ENCODE measurements at regions not wholly inside any gene's neighbourhood (a gene's known extent, or its start where the extent isn't known, plus 50 kb on each side); places are given as distances from the start of the nearest gene placed in this dataset.

DNA sequence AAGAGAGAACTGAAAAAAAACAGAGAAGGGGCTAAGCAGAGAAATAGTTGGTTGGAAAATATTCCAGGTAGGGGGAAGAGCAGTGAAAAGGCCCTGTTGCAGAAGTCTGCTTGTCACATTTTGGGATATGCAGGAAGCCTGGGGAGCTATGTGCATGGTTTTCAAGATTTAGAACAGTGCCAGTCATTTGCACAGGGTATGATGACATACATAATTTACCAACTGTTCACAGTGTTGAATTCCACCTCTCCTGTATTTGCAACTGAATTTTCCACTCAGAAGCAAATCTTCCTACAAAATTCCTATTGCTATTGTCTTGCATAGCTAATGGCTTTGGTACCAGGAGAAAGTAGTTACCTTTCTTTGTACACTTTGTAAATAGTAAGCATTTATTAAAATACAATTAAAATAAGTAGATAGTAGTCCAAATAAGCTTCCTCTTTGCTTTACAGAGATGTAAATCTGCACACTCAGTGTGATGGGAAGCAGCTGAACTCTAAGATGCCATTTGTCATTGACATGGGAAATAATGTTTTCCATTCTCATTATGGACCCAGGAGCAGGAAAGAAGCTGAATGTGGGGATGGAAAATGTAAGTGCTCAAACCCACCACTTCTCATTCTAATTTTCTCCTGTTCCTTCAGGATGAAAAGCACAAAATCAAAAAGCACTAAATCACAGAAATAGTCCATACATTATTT is 177.4 kb downstream of the BTG1 start:
- no peaks in the 10 kb centered on the region for H3K27me3 ChIP-seq (ENCODE audit: low read length)
- no peaks in the 10 kb centered on the region for H3K36me3 ChIP-seq (ENCODE audit: low read length)
- H3K9me2 ChIP-seq (replicated peaks; ENCODE audit: insufficient read depth, low read length) = no peaks in the 10 kb centered on the region
- H4K20me1 ChIP-seq (ENCODE audit: low read depth, low read length) = no peaks in the 10 kb centered on the region
- H3K4me3 ChIP-seq (ENCODE audit: insufficient read depth, low read length, poor library complexity, severe bottlenecking) = no peak overlapping the region
- H3K4me2 ChIP-seq (ENCODE audit: low read depth, low read length, poor library complexity, severe bottlenecking) = no peak overlapping the region
- H3K79me2 ChIP-seq (ENCODE audit: insufficient read depth, low read length) = no peaks in the 10 kb centered on the region
- H3K9me3 ChIP-seq (ENCODE audit: insufficient read depth, low read length) = no peaks in the 10 kb centered on the region
- TF ChIP-seq CTCF (IDR thresholded peaks at IDR 0.05; ENCODE audit: insufficient read depth, low read length, poor library complexity, severe bottlenecking) (no peak), EZH2phosphoT487 (conservative IDR thresholded peaks at IDR 0.05; ENCODE audit: low read length) (no peak)
- no peak overlapping the region for H3K9ac ChIP-seq (ENCODE audit: low read length)
- H3F3A ChIP-seq (ENCODE audit: insufficient read depth) = no peaks in the 10 kb centered on the region
- H3K27ac ChIP-seq (ENCODE audit: low read depth, low read length) = no peak overlapping the region
- H2AFZ ChIP-seq (ENCODE audit: low read depth, low read length, severe bottlenecking) = no peak overlapping the region

DNA sequence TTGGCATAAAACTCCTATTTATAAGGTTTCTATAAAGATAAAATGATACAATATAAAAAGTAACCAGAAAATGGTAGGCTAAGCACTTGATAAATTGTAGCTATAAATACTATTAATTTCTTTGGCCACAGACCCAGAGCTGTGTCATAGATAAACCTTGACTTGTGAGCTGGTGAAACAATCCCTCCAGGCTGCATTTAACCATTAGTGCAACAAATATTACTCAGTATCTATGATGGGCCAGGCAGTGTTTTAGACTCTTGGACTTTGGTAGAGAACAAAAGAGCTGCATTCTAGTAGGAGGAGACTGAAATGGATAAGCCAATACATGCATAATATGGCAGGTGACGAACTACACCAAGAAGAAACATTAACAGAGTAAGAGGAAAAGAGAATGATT is 178.1 kb downstream of the BTG1 start:
- H3F3A ChIP-seq (ENCODE audit: insufficient read depth) = no peaks in the 10 kb centered on the region
- no peaks in the 10 kb centered on the region for H3K9me3 ChIP-seq (ENCODE audit: insufficient read depth, low read length)
- H4K20me1 ChIP-seq (ENCODE audit: low read depth, low read length) = no peaks in the 10 kb centered on the region
- H3K27ac ChIP-seq (ENCODE audit: low read depth, low read length) = no peak overlapping the region
- H3K9ac ChIP-seq (ENCODE audit: low read length) = no peak overlapping the region
- H3K9me2 ChIP-seq (replicated peaks; ENCODE audit: insufficient read depth, low read length) = no peaks in the 10 kb centered on the region
- no peak overlapping the region for H2AFZ ChIP-seq (ENCODE audit: low read depth, low read length, severe bottlenecking)
- H3K4me3 ChIP-seq (ENCODE audit: insufficient read depth, low read length, poor library complexity, severe bottlenecking) = no peak overlapping the region
- H3K36me3 ChIP-seq (ENCODE audit: low read length) = no peaks in the 10 kb centered on the region
- H3K27me3 ChIP-seq (ENCODE audit: low read length) = no peaks in the 10 kb centered on the region
- TF ChIP-seq CTCF (IDR thresholded peaks at IDR 0.05; ENCODE audit: insufficient read depth, low read length, poor library complexity, severe bottlenecking) = no peak
- no peak for TF ChIP-seq EZH2phosphoT487 (conservative IDR thresholded peaks at IDR 0.05; ENCODE audit: low read length)
- H3K79me2 ChIP-seq (ENCODE audit: insufficient read depth, low read length) = no peaks in the 10 kb centered on the region
- no peak overlapping the region for H3K4me2 ChIP-seq (ENCODE audit: low read depth, low read length, poor library complexity, severe bottlenecking)

DNA sequence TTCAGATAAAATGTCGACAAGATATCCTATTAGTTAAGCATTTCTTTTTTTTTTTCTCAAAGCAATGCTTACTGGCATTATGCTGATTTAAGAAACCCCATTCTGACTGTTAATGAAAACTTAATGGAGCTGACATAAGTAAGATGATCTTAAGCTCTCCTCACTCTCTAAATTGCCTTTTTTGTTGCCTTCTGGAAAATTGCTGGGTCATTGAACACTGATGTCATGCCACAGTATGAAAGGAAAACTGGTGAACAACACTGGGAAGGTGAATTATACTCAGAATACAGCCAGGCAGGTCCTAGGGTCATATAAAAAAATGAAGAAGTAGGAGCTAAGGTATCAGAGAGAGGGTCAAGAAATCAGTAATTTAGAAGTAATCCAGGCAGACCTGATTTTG is 179.9 kb downstream of the BTG1 start:
- H3K4me3 ChIP-seq (ENCODE audit: insufficient read depth, low read length, poor library complexity, severe bottlenecking) = no peak overlapping the region
- no peaks in the 10 kb centered on the region for H3K9me3 ChIP-seq (ENCODE audit: insufficient read depth, low read length)
- no peak for TF ChIP-seq EZH2phosphoT487 (conservative IDR thresholded peaks at IDR 0.05; ENCODE audit: low read length)
- no peak for TF ChIP-seq CTCF (IDR thresholded peaks at IDR 0.05; ENCODE audit: insufficient read depth, low read length, poor library complexity, severe bottlenecking)
- no peak overlapping the region for H2AFZ ChIP-seq (ENCODE audit: low read depth, low read length, severe bottlenecking)
- no peaks in the 10 kb centered on the region for H3F3A ChIP-seq (ENCODE audit: insufficient read depth)
- H4K20me1 ChIP-seq (ENCODE audit: low read depth, low read length) = no peaks in the 10 kb centered on the region
- H3K9ac ChIP-seq (ENCODE audit: low read length) = no peak overlapping the region
- no peaks in the 10 kb centered on the region for H3K27me3 ChIP-seq (ENCODE audit: low read length)
- H3K36me3 ChIP-seq (ENCODE audit: low read length) = no peaks in the 10 kb centered on the region
- no peaks in the 10 kb centered on the region for H3K9me2 ChIP-seq (replicated peaks; ENCODE audit: insufficient read depth, low read length)
- H3K79me2 ChIP-seq (ENCODE audit: insufficient read depth, low read length) = no peaks in the 10 kb centered on the region
- H3K27ac ChIP-seq (ENCODE audit: low read depth, low read length) = no peak overlapping the region
- no peak overlapping the region for H3K4me2 ChIP-seq (ENCODE audit: low read depth, low read length, poor library complexity, severe bottlenecking)

All from SU-DHL-6 (cell line).